Mucosa of descending colon (tissue), 3 donors: ENCODE measurements at regions not wholly inside any gene's neighbourhood (a gene's known extent, or its start where the extent isn't known, plus 50 kb on each side); places are given as distances from the start of the nearest gene placed in this dataset.

ENCODE experiments used
- ATAC-seq: fragments of 200-7000 bp; cut with Tn5 transposase; one replicate; pipeline ENCODE4 v1.9.1; 2020; ENCODE audit warnings: mild to moderate bottlenecking, moderate library complexity
- DNase-seq, 3 donors: peaks; one replicate each; pipeline ENCODE4 v3.0.0-alpha.2; 2020
- H3K36me3 ChIP-seq: fragments of 200-600 bp; one replicate; pipeline ENCODE4 v1.8.0; 2021; ENCODE audit warnings: low read depth, mild to moderate bottlenecking
- H3K4me1 ChIP-seq: fragments of 200-600 bp; one replicate; pipeline ENCODE4 v1.8.0; 2021; ENCODE audit warnings: low read depth, mild to moderate bottlenecking
- H3K4me3 ChIP-seq: fragments of 200-600 bp; one replicate; pipeline ENCODE4 v1.8.0; 2021; ENCODE audit warnings: mild to moderate bottlenecking
- H3K9me3 ChIP-seq: fragments of 200-600 bp; one replicate; pipeline ENCODE4 v1.8.0; 2021; ENCODE audit warnings: mild to moderate bottlenecking
- CTCF ChIP-seq: fragments of 200-600 bp; IDR thresholded peaks from one replicate; pipeline ENCODE4 v1.8.0; 2022; ENCODE audit warnings: antibody characterized with exemption, mild to moderate bottlenecking
- intact Hi-C, 2 donors: fragments of 100-400 bp; cut with DNase I in 1 of 2; cut with micrococcal nuclease in 1 of 2; formaldehyde crosslinking; loops; one replicate each; pipeline versions ENCODE4 v1.11.0 to v1.11.1; 2022; cut with DNase I, micrococcal nuclease
- donor health status: DM: no; HTN: no; CAD: no; lungs with moderate emphysema.
- donor health status: DM: no; HTN: no; CAD: no.
- donor health status: DM: no; HTN: yes; CAD: no.

GRCh38 chr3:152202976-152203626 is 65.6 kb upstream of the MBNL1 start:
- H3K4me1 ChIP-seq = no peaks in the 10 kb centered on the region
- peak; percentile 77 for ATAC-seq
- no peaks in the 10 kb centered on the region for H3K9me3 ChIP-seq
- no peak overlapping the region for H3K4me3 ChIP-seq
- TF ChIP-seq CTCF = no peak
- peak in 1 of 3 donors; percentile 68 for DNase-seq
- H3K36me3 ChIP-seq = no peaks in the 10 kb centered on the region
- intact Hi-C loops = loop anchor here in 1 of 2 donors (5.0 kb wide), 1 partner anchor 64 kb away; the partner anchor contains the start of gene MBNL1

- intact Hi-C loops = loop anchor here in 1 of 2 donors (5.0 kb wide), 1 partner anchor 64 kb away; the partner anchor contains the start of gene MBNL1
- Histone ChIP-seq H3K36me3 (no peaks in the 10 kb centered on the region), H3K4me3 (no peak overlapping the region), H3K4me1 (peaks cover 1% of the 10 kb centered on the region), H3K9me3 (no peaks in the 10 kb centered on the region)
- TF ChIP-seq CTCF = no peak
- ATAC-seq = peak; percentile 39
- no peak for DNase-seq
Observed at GRCh38 chr3:152203652-152204051, 65.1 kb upstream of the MBNL1 start.

GRCh38 chr3:152204218-152204617 is 64.5 kb upstream of the MBNL1 start:
- H3K4me3 ChIP-seq = no peak overlapping the region
- no peak for TF ChIP-seq CTCF
- intact Hi-C loops = loop anchor here in 1 of 2 donors (5.0 kb wide), 1 partner anchor 63 kb away; the partner anchor contains the start of gene MBNL1
- H3K36me3 ChIP-seq = no peaks in the 10 kb centered on the region
- peak; percentile 26 for ATAC-seq
- H3K9me3 ChIP-seq = no peaks in the 10 kb centered on the region
- H3K4me1 ChIP-seq = peaks cover 3% of the 10 kb centered on the region
- DNase-seq = no peak

- Histone ChIP-seq H3K4me1 (peaks cover 3% of the 10 kb centered on the region), H3K4me3 (no peak overlapping the region), H3K36me3 (no peaks in the 10 kb centered on the region), H3K9me3 (no peaks in the 10 kb centered on the region)
- intact Hi-C loops = no loop called here
- peak; percentile 59 for ATAC-seq
- no peak for DNase-seq
- TF ChIP-seq CTCF = no peak
Observed at GRCh38 chr3:152205097-152205593, 63.6 kb upstream of the MBNL1 start.

- ATAC-seq (no peak), DNase-seq (peak in 1 of 3 donors; percentile 41)
- Histone ChIP-seq H3K4me1 (peaks cover 4% of the 10 kb centered on the region), H3K9me3 (no peaks in the 10 kb centered on the region), H3K4me3 (no peak overlapping the region), H3K36me3 (no peaks in the 10 kb centered on the region)
- TF ChIP-seq CTCF = no peak
- intact Hi-C loops = no loop called here
Observed at GRCh38 chr3:152206243-152206760, 62.4 kb upstream of the MBNL1 start.
